Esophagus muscularis mucosa (tissue), 4 donors: ENCODE measurements at regions not wholly inside any gene's neighbourhood (a gene's known extent, or its start where the extent isn't known, plus 50 kb on each side); places are given as distances from the start of the nearest gene placed in this dataset.
"Not testable (repeated sequence)": the region's sequence is repeated elsewhere in the genome, so short reads cannot be mapped to it uniquely, and the experiment has no call there.

Experiments
- EP300 ChIP-seq: sonication (generic); formaldehyde crosslinking; IDR thresholded peaks from one replicate; pipeline ENCODE4 v1.6.1; 2017; ENCODE audit warnings: antibody characterized with exemption
- POLR2A ChIP-seq: fragments of 450-650 bp; IDR thresholded peaks from one replicate; pipeline ENCODE4 v1.6.1; 2017; ENCODE audit warnings: antibody characterized with exemption, moderate library complexity, mild to moderate bottlenecking, low read depth
- TF ChIP-seq, protein P1 (sequence below), 3 experiments: fragments of 200-600 bp in 2 of 3; fragments of 450-650 bp in 1 of 3; sonication (generic) in 2 of 3; IDR thresholded peaks; one replicate each; pipeline ENCODE4 v1.5.1; 2017 to 2019; ENCODE audit warnings: antibody characterized with exemption in 3 of 3, mild to moderate bottlenecking in 2 of 3, moderate library complexity in 1 of 3

DNA sequence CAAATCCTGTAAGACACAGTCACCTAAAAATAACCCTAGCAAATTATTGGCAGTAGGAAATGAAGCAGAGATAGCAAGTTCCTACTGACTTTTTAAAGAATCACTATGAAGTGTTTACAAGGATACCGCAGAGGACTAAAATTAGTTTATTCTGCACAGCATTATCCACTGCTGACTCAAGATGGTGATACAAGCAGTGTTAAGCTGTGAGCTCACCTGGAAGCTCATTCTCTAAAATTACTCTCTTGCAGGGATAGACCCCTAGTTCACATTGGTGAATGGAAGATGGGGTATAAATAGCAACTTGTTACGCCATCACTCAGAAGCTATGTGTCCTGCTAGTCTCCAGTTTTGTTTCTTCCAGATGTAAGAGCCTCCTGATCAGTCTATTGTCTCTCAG, 70.8 kb upstream of the GPR89A start:
- not testable (repeated sequence) for TF ChIP-seq POLR2A, EP300
- TF ChIP-seq, protein P1, sequence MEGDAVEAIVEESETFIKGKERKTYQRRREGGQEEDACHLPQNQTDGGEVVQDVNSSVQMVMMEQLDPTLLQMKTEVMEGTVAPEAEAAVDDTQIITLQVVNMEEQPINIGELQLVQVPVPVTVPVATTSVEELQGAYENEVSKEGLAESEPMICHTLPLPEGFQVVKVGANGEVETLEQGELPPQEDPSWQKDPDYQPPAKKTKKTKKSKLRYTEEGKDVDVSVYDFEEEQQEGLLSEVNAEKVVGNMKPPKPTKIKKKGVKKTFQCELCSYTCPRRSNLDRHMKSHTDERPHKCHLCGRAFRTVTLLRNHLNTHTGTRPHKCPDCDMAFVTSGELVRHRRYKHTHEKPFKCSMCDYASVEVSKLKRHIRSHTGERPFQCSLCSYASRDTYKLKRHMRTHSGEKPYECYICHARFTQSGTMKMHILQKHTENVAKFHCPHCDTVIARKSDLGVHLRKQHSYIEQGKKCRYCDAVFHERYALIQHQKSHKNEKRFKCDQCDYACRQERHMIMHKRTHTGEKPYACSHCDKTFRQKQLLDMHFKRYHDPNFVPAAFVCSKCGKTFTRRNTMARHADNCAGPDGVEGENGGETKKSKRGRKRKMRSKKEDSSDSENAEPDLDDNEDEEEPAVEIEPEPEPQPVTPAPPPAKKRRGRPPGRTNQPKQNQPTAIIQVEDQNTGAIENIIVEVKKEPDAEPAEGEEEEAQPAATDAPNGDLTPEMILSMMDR (IDR thresholded peaks at IDR 0.05), result not testable (repeated sequence)
